ENCODE measurements at regions not wholly inside any gene's neighbourhood (a gene's known extent, or its start where the extent isn't known, plus 50 kb on each side); places are given as distances from the start of the nearest gene placed in this dataset.

- Histone ChIP-seq H3K27me3 (ENCODE audit: insufficient read depth, poor library complexity, severe bottlenecking) (no peaks in the 10 kb centered on the region), H3K27ac (replicated peaks) (no peak overlapping the region), H3K4me3 (replicated peaks; ENCODE audit: insufficient read depth, low read length) (no peak overlapping the region)
- no peak for DNase-seq (ENCODE audit: low read depth in 1 of 2, low spot score in 1 of 2)
- no peak for TF ChIP-seq SPI1 (IDR thresholded peaks at IDR 0.05; ENCODE audit: borderline replicate concordance, low read depth)
- TF ChIP-seq GABPA (IDR thresholded peaks at IDR 0.05; ENCODE audit: low read depth), result no peak
- TF ChIP-seq, protein P1, sequence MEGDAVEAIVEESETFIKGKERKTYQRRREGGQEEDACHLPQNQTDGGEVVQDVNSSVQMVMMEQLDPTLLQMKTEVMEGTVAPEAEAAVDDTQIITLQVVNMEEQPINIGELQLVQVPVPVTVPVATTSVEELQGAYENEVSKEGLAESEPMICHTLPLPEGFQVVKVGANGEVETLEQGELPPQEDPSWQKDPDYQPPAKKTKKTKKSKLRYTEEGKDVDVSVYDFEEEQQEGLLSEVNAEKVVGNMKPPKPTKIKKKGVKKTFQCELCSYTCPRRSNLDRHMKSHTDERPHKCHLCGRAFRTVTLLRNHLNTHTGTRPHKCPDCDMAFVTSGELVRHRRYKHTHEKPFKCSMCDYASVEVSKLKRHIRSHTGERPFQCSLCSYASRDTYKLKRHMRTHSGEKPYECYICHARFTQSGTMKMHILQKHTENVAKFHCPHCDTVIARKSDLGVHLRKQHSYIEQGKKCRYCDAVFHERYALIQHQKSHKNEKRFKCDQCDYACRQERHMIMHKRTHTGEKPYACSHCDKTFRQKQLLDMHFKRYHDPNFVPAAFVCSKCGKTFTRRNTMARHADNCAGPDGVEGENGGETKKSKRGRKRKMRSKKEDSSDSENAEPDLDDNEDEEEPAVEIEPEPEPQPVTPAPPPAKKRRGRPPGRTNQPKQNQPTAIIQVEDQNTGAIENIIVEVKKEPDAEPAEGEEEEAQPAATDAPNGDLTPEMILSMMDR (IDR thresholded peaks at IDR 0.05; ENCODE audit: insufficient read depth, low read length), result no peak
- no peak for TF ChIP-seq POLR2AphosphoS5 (IDR thresholded peaks at IDR 0.05; ENCODE audit: low read depth)
- TF ChIP-seq REST (IDR thresholded peaks at IDR 0.05; ENCODE audit: insufficient replicate concordance, low read depth), result no peak
These were observed 269.0 kb downstream of the ARHGAP12 start for GRCh38 chr10:31659665-31660064.

DNA sequence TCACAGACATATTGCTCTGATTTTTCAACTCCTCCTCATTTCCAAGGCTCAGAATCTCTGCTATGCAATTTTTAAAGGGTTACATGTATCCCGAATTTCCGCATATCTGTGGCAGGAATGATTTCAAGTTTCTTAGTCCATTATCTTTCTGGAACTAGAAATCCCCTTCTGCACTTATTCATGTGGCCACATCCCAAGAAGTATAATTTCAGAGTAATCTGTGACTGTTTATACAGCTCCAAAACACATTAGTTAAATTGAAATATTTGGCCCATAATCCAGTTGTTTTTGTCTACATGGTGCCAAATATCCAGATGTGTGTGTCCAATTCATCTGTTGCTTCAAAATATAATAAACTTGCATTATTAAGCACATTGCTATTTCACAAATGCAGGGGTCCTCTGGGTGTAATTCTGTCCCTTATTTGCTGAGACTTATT lies 271.2 kb downstream of the ARHGAP12 start:
- H3K27me3 ChIP-seq (ENCODE audit: insufficient read depth, poor library complexity, severe bottlenecking), result no peaks in the 10 kb centered on the region
- TF ChIP-seq SPI1 (IDR thresholded peaks at IDR 0.05; ENCODE audit: borderline replicate concordance, low read depth), result no peak
- TF ChIP-seq, protein P1 (IDR thresholded peaks at IDR 0.05; ENCODE audit: insufficient read depth, low read length), result no peak
- TF ChIP-seq GABPA (IDR thresholded peaks at IDR 0.05; ENCODE audit: low read depth), result no peak
- no peak for TF ChIP-seq POLR2AphosphoS5 (IDR thresholded peaks at IDR 0.05; ENCODE audit: low read depth)
- TF ChIP-seq REST (IDR thresholded peaks at IDR 0.05; ENCODE audit: insufficient replicate concordance, low read depth), result no peak
- no peak overlapping the region for H3K4me3 ChIP-seq (replicated peaks; ENCODE audit: insufficient read depth, low read length)
- H3K27ac ChIP-seq (replicated peaks), result no peak overlapping the region
- DNase-seq (ENCODE audit: low read depth in 1 of 2, low spot score in 1 of 2), result no peak

DNA sequence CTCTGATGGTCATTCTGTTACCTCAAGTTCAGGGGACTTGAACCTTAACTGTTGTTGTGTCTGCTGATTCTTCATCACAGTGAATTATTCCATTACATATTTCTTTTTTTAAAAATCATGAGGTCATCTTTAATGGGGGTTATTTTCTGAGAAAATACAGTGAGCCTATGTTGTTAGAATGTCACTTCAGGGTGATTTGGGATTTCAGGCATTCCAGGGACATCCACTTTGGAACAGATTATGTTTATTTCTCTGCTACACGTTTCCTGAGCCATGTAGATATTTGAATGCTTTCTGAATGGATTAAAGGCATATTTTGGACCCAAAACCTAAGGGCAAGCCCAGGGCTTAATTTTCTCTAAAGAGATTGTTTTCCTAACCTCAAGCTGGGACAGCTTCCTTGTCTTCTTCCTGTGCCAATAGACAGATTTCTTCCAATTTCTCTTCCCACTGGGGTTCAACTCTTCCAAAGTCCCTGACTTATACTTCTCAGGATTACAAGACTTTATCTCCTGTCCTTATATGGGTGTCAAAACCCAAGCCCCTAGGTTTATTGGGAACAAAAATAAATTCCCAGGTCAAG lies 271.7 kb downstream of the ARHGAP12 start:
- no peak for DNase-seq (ENCODE audit: low read depth in 1 of 2, low spot score in 1 of 2)
- Histone ChIP-seq H3K4me3 (replicated peaks; ENCODE audit: insufficient read depth, low read length) (no peak overlapping the region), H3K27ac (replicated peaks) (no peak overlapping the region), H3K27me3 (ENCODE audit: insufficient read depth, poor library complexity, severe bottlenecking) (no peaks in the 10 kb centered on the region)
- TF ChIP-seq, protein P1 (IDR thresholded peaks at IDR 0.05; ENCODE audit: insufficient read depth, low read length), result no peak
- no peak for TF ChIP-seq POLR2AphosphoS5 (IDR thresholded peaks at IDR 0.05; ENCODE audit: low read depth)
- TF ChIP-seq REST (IDR thresholded peaks at IDR 0.05; ENCODE audit: insufficient replicate concordance, low read depth), result no peak
- TF ChIP-seq GABPA (IDR thresholded peaks at IDR 0.05; ENCODE audit: low read depth), result no peak
- TF ChIP-seq SPI1 (IDR thresholded peaks at IDR 0.05; ENCODE audit: borderline replicate concordance, low read depth), result no peak

Measured in HL-60 (cell line).